MM.1S (cell line): ENCODE measurements at regions not wholly inside any gene's neighbourhood (a gene's known extent, or its start where the extent isn't known, plus 50 kb on each side); places are given as distances from the start of the nearest gene placed in this dataset.

ENCODE experiments used
- CTCF ChIP-seq: fragments of 300-600 bp; sonication (generic); IDR thresholded peaks from 2 replicates; pipeline ENCODE4 v1.5.1; 2016; ENCODE audit warnings: antibody characterized with exemption, low read length, mixed read lengths
- EZH2phosphoT487 ChIP-seq: fragments of 300-600 bp; sonication (generic); IDR thresholded peaks from 2 replicates; pipeline ENCODE4 v1.6.1; 2018; ENCODE audit warnings: antibody characterized with exemption, low read length

- TF ChIP-seq CTCF (no peak), EZH2phosphoT487 (no peak)
Observed at GRCh38 chr13:70544706-70545105, 436.5 kb upstream of the KLHL1 start.
